WTC11 (cell line): ENCODE measurements at regions not wholly inside any gene's neighbourhood (a gene's known extent, or its start where the extent isn't known, plus 50 kb on each side); places are given as distances from the start of the nearest gene placed in this dataset.

Source experiments
- ATAC-seq: fragments of 200-7000 bp; cut with Tn5 transposase; 2 replicates; pipeline ENCODE4 v1.10.0; 2021; ENCODE audit warnings: mild to moderate bottlenecking, moderate library complexity
- CTCF ChIA-PET: fragments of 300-600 bp; sonication (Branson Sonifier 250); formaldehyde crosslinking; loops from one replicate; lab custom pipeline; 2021; ENCODE audit warnings: antibody characterized with exemption; lab: Charles Lee
- POLR2A ChIA-PET: fragments of 350-600 bp; sonication (Branson Sonifier 250); formaldehyde crosslinking; loops from one replicate; lab custom pipeline; 2021; ENCODE audit warnings: antibody characterized with exemption; lab: Charles Lee
- DNase-seq: peaks from one replicate; pipeline ENCODE4 v3.0.0; 2021; ENCODE audit warnings: low spot score
- H3K27ac Mint-ChIP-seq: 2 replicates; pipeline ENCODE4 v1.8.0; 2021; ENCODE audit warnings: mixed read lengths
- H3K27me3 Mint-ChIP-seq: 2 replicates; pipeline ENCODE4 v1.8.0; 2021; ENCODE audit warnings: low read depth, mild to moderate bottlenecking, moderate library complexity, mixed read lengths
- H3K36me3 Mint-ChIP-seq: 2 replicates; pipeline ENCODE4 v1.8.0; 2021; ENCODE audit warnings: mixed read lengths
- H3K4me1 Mint-ChIP-seq: 2 replicates; pipeline ENCODE4 v1.8.0; 2022; ENCODE audit warnings: mixed read lengths
- H3K4me3 Mint-ChIP-seq: 2 replicates; pipeline ENCODE4 v1.8.0; 2021; ENCODE audit warnings: mild to moderate bottlenecking, moderate library complexity, mixed read lengths
- H3K9me3 Mint-ChIP-seq: 2 replicates; pipeline ENCODE4 v1.8.0; 2021; ENCODE audit warnings: mixed read lengths
- ARID4B ChIP-seq: sonication (generic); formaldehyde crosslinking; IDR thresholded peaks from 2 replicates; pipeline ENCODE4 v1.8.0; 2023; ENCODE audit warnings: missing genetic modification reagents, mild to moderate bottlenecking, borderline replicate concordance
- CDX4 ChIP-seq: fragments of 250-450 bp; sonication (Bioruptor Pico); IDR thresholded peaks from 2 replicates; pipeline ENCODE4 v1.9.0; 2021; ENCODE audit warnings: moderate library complexity, mild to moderate bottlenecking, inconsistent platforms, borderline replicate concordance
- E2F4 ChIP-seq: sonication (generic); formaldehyde crosslinking; IDR thresholded peaks from 2 replicates; pipeline ENCODE4 v1.8.1; 2022; ENCODE audit warnings: low read depth, mild to moderate bottlenecking, moderate library complexity, missing genetic modification reagents, borderline replicate concordance
- ELF4 ChIP-seq: sonication (generic); formaldehyde crosslinking; IDR thresholded peaks from 2 replicates; pipeline ENCODE4 v1.8.1; 2022; ENCODE audit warnings: low read depth, mild to moderate bottlenecking, moderate library complexity, missing genetic modification reagents
- ESRRA ChIP-seq: sonication (generic); formaldehyde crosslinking; IDR thresholded peaks from 2 replicates; pipeline ENCODE4 v1.8.1; 2022; ENCODE audit warnings: mild to moderate bottlenecking, missing genetic modification reagents, borderline replicate concordance
- FOXK1 ChIP-seq: sonication (generic); formaldehyde crosslinking; IDR thresholded peaks from 2 replicates; pipeline ENCODE4 v1.8.0; 2022; ENCODE audit warnings: mild to moderate bottlenecking, moderate library complexity, missing genetic modification reagents
- FOXP4 ChIP-seq: sonication (generic); formaldehyde crosslinking; IDR thresholded peaks from 2 replicates; pipeline ENCODE4 v1.8.0; 2022; ENCODE audit warnings: mild to moderate bottlenecking, missing genetic modification reagents
- IRF1 ChIP-seq: sonication (generic); formaldehyde crosslinking; IDR thresholded peaks from 2 replicates; pipeline ENCODE4 v1.8.0; 2023; ENCODE audit warnings: missing genetic modification reagents
- JAZF1 ChIP-seq: fragments of 250-450 bp; sonication (Bioruptor Pico); IDR thresholded peaks from 2 replicates; pipeline ENCODE4 v1.9.0; 2021; ENCODE audit warnings: moderate library complexity, mild to moderate bottlenecking, inconsistent platforms
- NFATC4 ChIP-seq: fragments of 250-450 bp; sonication (Bioruptor Pico); IDR thresholded peaks from 2 replicates; pipeline ENCODE4 v1.9.0; 2021; ENCODE audit warnings: mild to moderate bottlenecking
- TEAD1 ChIP-seq: sonication (generic); formaldehyde crosslinking; IDR thresholded peaks from 2 replicates; pipeline ENCODE4 v1.8.0; 2022; ENCODE audit warnings: mild to moderate bottlenecking, missing genetic modification reagents
- TEAD4 ChIP-seq: sonication (generic); formaldehyde crosslinking; IDR thresholded peaks from 2 replicates; pipeline ENCODE4 v1.8.0; 2022; ENCODE audit warnings: mild to moderate bottlenecking, missing genetic modification reagents
- TP53 ChIP-seq: sonication (generic); formaldehyde crosslinking; IDR thresholded peaks from 2 replicates; pipeline ENCODE4 v1.8.1; 2023; ENCODE audit warnings: mild to moderate bottlenecking, missing genetic modification reagents
- ZBTB21 ChIP-seq: sonication (generic); formaldehyde crosslinking; IDR thresholded peaks from 2 replicates; pipeline ENCODE4 v1.8.1; 2023; ENCODE audit warnings: mild to moderate bottlenecking, missing genetic modification reagents, borderline replicate concordance
- ZMAT4 ChIP-seq: fragments of 250-450 bp; sonication (Bioruptor Pico); IDR thresholded peaks from 2 replicates; pipeline ENCODE4 v1.9.0; 2021; ENCODE audit warnings: mild to moderate bottlenecking
- ZNF121 ChIP-seq: sonication (generic); formaldehyde crosslinking; IDR thresholded peaks from 2 replicates; pipeline ENCODE4 v1.8.0; 2023; ENCODE audit warnings: missing genetic modification reagents
- ZNF263 ChIP-seq: sonication (generic); formaldehyde crosslinking; IDR thresholded peaks from 2 replicates; pipeline ENCODE4 v1.8.1; 2022; ENCODE audit warnings: low read depth, mild to moderate bottlenecking, moderate library complexity, missing genetic modification reagents
- ZNF416 ChIP-seq: fragments of 250-450 bp; sonication (Bioruptor Pico); IDR thresholded peaks from 2 replicates; pipeline ENCODE4 v1.9.0; 2021; ENCODE audit warnings: mild to moderate bottlenecking, inconsistent platforms
- ZSCAN18 ChIP-seq: fragments of 250-450 bp; sonication (Bioruptor Pico); IDR thresholded peaks from 2 replicates; pipeline ENCODE4 v2.1.2; 2022; ENCODE audit warnings: mild to moderate bottlenecking, moderate library complexity

- no peak for TF ChIP-seq FOXP4 (CRISPR knock-in tag)
- TF ChIP-seq ZNF121 (CRISPR knock-in tag) = no peak
- no peak for TF ChIP-seq NFATC4 (CRISPR knock-in tag)
- TF ChIP-seq JAZF1 (CRISPR knock-in tag) = no peak
Measured at GRCh38 chr22:48426466-48427380, 1401.0 kb downstream of the BRD1 start (continued).

GRCh38 chr22:48425641-48426040 is 1402.0 kb downstream of the BRD1 start:
- no peak for TF ChIP-seq ZBTB21 (CRISPR knock-in tag)
- no peak for TF ChIP-seq TEAD4 (CRISPR knock-in tag)
- no peak for TF ChIP-seq TEAD1 (CRISPR knock-in tag)
- TF ChIP-seq NFATC4 (CRISPR knock-in tag) = no peak
- TF ChIP-seq ESRRA (CRISPR knock-in tag) = no peak
- TF ChIP-seq ZSCAN18 = no peak
- TF ChIP-seq FOXK1 (CRISPR knock-in tag) = no peak
- H3K4me1 Mint-ChIP-seq = peaks cover 8% of the 10 kb centered on the region
- no peaks in the 10 kb centered on the region for H3K9me3 Mint-ChIP-seq
- H3K4me3 Mint-ChIP-seq = no peak overlapping the region
- ATAC-seq = no peak
- H3K27me3 Mint-ChIP-seq = no peaks in the 10 kb centered on the region
- POLR2A ChIA-PET = no interaction called here
- H3K36me3 Mint-ChIP-seq = no peaks in the 10 kb centered on the region
- CTCF ChIA-PET = no interaction called here
- no peak for DNase-seq
- no peak overlapping the region for H3K27ac Mint-ChIP-seq

GRCh38 chr22:48425091-48425506 is 1402.6 kb downstream of the BRD1 start:
- Mint-ChIP-seq H3K27ac (peak overlapping the region; percentile 70; the same call in 1 of the 2 replicates), H3K9me3 (no peaks in the 10 kb centered on the region)

GRCh38 chr22:48424661-48425060 is 1403.0 kb downstream of the BRD1 start:
- CTCF ChIA-PET = no interaction called here
- H3K4me3 Mint-ChIP-seq = no peak overlapping the region
- H3K27me3 Mint-ChIP-seq = no peaks in the 10 kb centered on the region
- no peak for DNase-seq
- H3K27ac Mint-ChIP-seq = no peak overlapping the region
- no peak for ATAC-seq
- H3K9me3 Mint-ChIP-seq = no peaks in the 10 kb centered on the region
- no peaks in the 10 kb centered on the region for H3K36me3 Mint-ChIP-seq
- peaks cover 8% of the 10 kb centered on the region for H3K4me1 Mint-ChIP-seq
- POLR2A ChIA-PET = no interaction called here
- TF ChIP-seq IRF1 (CRISPR knock-in tag) (no peak), ARID4B (CRISPR knock-in tag) (no peak), E2F4 (no peak), ZMAT4 (CRISPR knock-in tag) (no peak), ZNF263 (CRISPR knock-in tag) (no peak), ZNF416 (CRISPR knock-in tag) (no peak)

More at GRCh38 chr22:48425091-48425506, 1402.6 kb downstream of the BRD1 start:
- POLR2A ChIA-PET = no interaction called here
- TF ChIP-seq TP53 (CRISPR knock-in tag) = no peak
- TF ChIP-seq CDX4 = no peak
- no peak for TF ChIP-seq ELF4 (CRISPR knock-in tag)
- ATAC-seq = no peak
- H3K4me1 Mint-ChIP-seq = peaks cover 8% of the 10 kb centered on the region
- no peak for DNase-seq
- CTCF ChIA-PET = no interaction called here
- no peaks in the 10 kb centered on the region for H3K27me3 Mint-ChIP-seq
- no peak overlapping the region for H3K4me3 Mint-ChIP-seq
- no peaks in the 10 kb centered on the region for H3K36me3 Mint-ChIP-seq
